Osteocyte (in vitro differentiated cells): ENCODE measurements at regions not wholly inside any gene's neighbourhood (a gene's known extent, or its start where the extent isn't known, plus 50 kb on each side); places are given as distances from the start of the nearest gene placed in this dataset.

ENCODE experiments used
- DNase-seq: peaks from one replicate; pipeline ENCODE4 v3.0.0; 2021; ENCODE audit warnings: mixed read lengths; ENCODE audit not compliant: unreplicated experiment; ENCODE audit errors: extremely low spot score
- H3K27ac Mint-ChIP-seq: one replicate; pipeline ENCODE4 v1.8.0; 2021; ENCODE audit warnings: mild to moderate bottlenecking, mixed read lengths; ENCODE audit not compliant: unreplicated experiment
- H3K27me3 Mint-ChIP-seq: one replicate; pipeline ENCODE4 v1.8.0; 2021; ENCODE audit warnings: mixed read lengths; ENCODE audit not compliant: unreplicated experiment
- H3K36me3 Mint-ChIP-seq: one replicate; pipeline ENCODE4 v1.8.0; 2021; ENCODE audit warnings: mixed read lengths; ENCODE audit not compliant: unreplicated experiment
- H3K4me1 Mint-ChIP-seq: one replicate; pipeline ENCODE4 v1.8.0; 2021; ENCODE audit warnings: mixed read lengths; ENCODE audit not compliant: unreplicated experiment
- H3K4me3 Mint-ChIP-seq: one replicate; pipeline ENCODE4 v1.8.0; 2021; ENCODE audit warnings: mild to moderate bottlenecking, moderate library complexity, mixed read lengths; ENCODE audit not compliant: unreplicated experiment
- H3K9me3 Mint-ChIP-seq: one replicate; pipeline ENCODE4 v1.8.0; 2021; ENCODE audit warnings: mixed read lengths; ENCODE audit not compliant: unreplicated experiment
- CTCF ChIP-seq: fragments of 200-600 bp; sonication (generic); IDR thresholded peaks from 2 replicates; pipeline ENCODE4 v1.5.0; 2021; ENCODE audit warnings: antibody characterized with exemption, mild to moderate bottlenecking, moderate library complexity

- no peak for TF ChIP-seq CTCF
- no peak for DNase-seq
- no peaks in the 10 kb centered on the region for H3K4me1 Mint-ChIP-seq
- no peaks in the 10 kb centered on the region for H3K36me3 Mint-ChIP-seq
- H3K27me3 Mint-ChIP-seq = peaks cover 43% of the 10 kb centered on the region
- no peak overlapping the region for H3K27ac Mint-ChIP-seq
- H3K4me3 Mint-ChIP-seq = no peak overlapping the region
- no peaks in the 10 kb centered on the region for H3K9me3 Mint-ChIP-seq
Measured at GRCh38 chr11:71338801-71339395, 86.5 kb upstream of the SHANK2 start.

GRCh38 chr11:71336996-71337754, 84.8 kb upstream of the SHANK2 start:
- TF ChIP-seq CTCF = no peak
- H3K27ac Mint-ChIP-seq = no peak overlapping the region
- no peaks in the 10 kb centered on the region for H3K36me3 Mint-ChIP-seq
- peaks cover 45% of the 10 kb centered on the region for H3K27me3 Mint-ChIP-seq
- H3K4me3 Mint-ChIP-seq = no peak overlapping the region
- DNase-seq = peak; percentile 64
- no peaks in the 10 kb centered on the region for H3K4me1 Mint-ChIP-seq
- H3K9me3 Mint-ChIP-seq = peaks cover 5% of the 10 kb centered on the region

- H3K4me1 Mint-ChIP-seq = no peaks in the 10 kb centered on the region
- H3K36me3 Mint-ChIP-seq = no peaks in the 10 kb centered on the region
- no peak for TF ChIP-seq CTCF
- no peak overlapping the region for H3K4me3 Mint-ChIP-seq
- peaks cover 5% of the 10 kb centered on the region for H3K9me3 Mint-ChIP-seq
- peak; percentile 64 for DNase-seq
- no peak overlapping the region for H3K27ac Mint-ChIP-seq
- peaks cover 40% of the 10 kb centered on the region for H3K27me3 Mint-ChIP-seq
Measured at GRCh38 chr11:71336176-71336995, 84.0 kb upstream of the SHANK2 start.

- no peak for DNase-seq
- Mint-ChIP-seq H3K27ac (no peak overlapping the region), H3K9me3 (peaks cover 5% of the 10 kb centered on the region), H3K4me3 (no peak overlapping the region), H3K4me1 (no peaks in the 10 kb centered on the region), H3K27me3 (peaks cover 37% of the 10 kb centered on the region), H3K36me3 (no peaks in the 10 kb centered on the region)
- TF ChIP-seq CTCF = no peak
Measured at GRCh38 chr11:71335371-71335770, 83.0 kb upstream of the SHANK2 start.

- H3K27ac Mint-ChIP-seq = no peak overlapping the region
- H3K27me3 Mint-ChIP-seq = peaks cover 33% of the 10 kb centered on the region
- H3K4me1 Mint-ChIP-seq = no peaks in the 10 kb centered on the region
- no peak overlapping the region for H3K4me3 Mint-ChIP-seq
- TF ChIP-seq CTCF = no peak
- H3K36me3 Mint-ChIP-seq = no peaks in the 10 kb centered on the region
- H3K9me3 Mint-ChIP-seq = peaks cover 5% of the 10 kb centered on the region
- peak; percentile 69 for DNase-seq
Measured at GRCh38 chr11:71334191-71334590, 81.8 kb upstream of the SHANK2 start.
